ENCODE measurements at regions not wholly inside any gene's neighbourhood (a gene's known extent, or its start where the extent isn't known, plus 50 kb on each side); places are given as distances from the start of the nearest gene placed in this dataset.
"Not testable (repeated sequence)": the region's sequence is repeated elsewhere in the genome, so short reads cannot be mapped to it uniquely, and the experiment has no call there.

DNA sequence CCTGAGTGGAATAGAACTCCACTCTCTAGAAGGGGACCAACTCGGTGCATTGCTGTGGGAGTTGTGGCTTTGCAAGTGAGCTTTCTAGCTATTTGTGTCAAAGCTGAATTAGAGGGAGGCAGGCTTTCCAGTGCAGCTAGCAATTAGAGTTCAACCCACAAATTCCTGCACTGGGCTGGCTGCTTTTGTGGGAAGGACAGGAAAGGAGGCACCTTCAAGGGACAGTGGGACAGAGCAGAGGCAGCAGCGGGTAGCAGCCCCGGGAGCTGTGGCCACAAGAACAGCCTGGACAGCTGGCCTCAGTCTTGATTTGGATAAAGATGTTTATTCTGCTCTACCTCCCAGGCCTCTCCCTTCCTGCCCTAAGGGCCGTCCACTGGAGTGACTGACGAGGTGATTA is 83.7 kb upstream of the SLIT3 start:
- no peak for TF ChIP-seq POLR2A (IDR thresholded peaks at IDR 0.05; ENCODE audit: low read depth, low read length)
- FAIRE-seq: no peak
- no peak for DNase-seq (ENCODE audit: insufficient read length, low spot score)

- FAIRE-seq: peak; percentile 80
- no peak for DNase-seq (ENCODE audit: insufficient read length, low spot score)
- TF ChIP-seq POLR2A (IDR thresholded peaks at IDR 0.05; ENCODE audit: low read depth, low read length): no peak
Observed at GRCh38 chr5:169374761-169375160, 73.8 kb upstream of the SLIT3 start.

GRCh38 chr5:169374111-169374510 is 73.2 kb upstream of the SLIT3 start:
- no peak for FAIRE-seq
- DNase-seq (ENCODE audit: insufficient read length, low spot score): no peak
- TF ChIP-seq POLR2A (IDR thresholded peaks at IDR 0.05; ENCODE audit: low read depth, low read length): no peak

DNA sequence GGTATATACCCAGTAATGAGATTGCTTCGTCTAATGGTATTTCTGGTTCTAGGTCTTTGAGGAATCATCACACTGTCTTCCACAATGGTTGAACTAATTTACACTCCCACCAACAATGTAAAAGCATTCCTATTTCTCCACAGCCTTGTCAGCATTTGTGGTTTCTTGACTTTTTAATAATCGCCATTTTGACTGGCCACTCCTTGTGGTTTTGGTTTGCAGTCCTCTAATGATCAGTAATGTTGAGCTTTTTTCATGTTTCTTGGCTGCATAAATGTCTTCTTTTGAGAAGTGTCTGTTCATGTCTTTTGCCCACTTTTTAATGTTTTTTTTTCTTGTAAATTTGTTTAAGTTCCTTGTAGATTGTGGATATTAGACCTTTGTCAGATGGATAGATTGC is 70.9 kb upstream of the SLIT3 start:
- DNase-seq (ENCODE audit: insufficient read length, low spot score); FAIRE-seq: not testable (repeated sequence)

- no peak for TF ChIP-seq POLR2A (IDR thresholded peaks at IDR 0.05; ENCODE audit: low read depth, low read length)
- FAIRE-seq: no peak
Observed at GRCh38 chr5:169369130-169369529, 68.2 kb upstream of the SLIT3 start.

GRCh38 chr5:169367861-169368260 is 66.9 kb upstream of the SLIT3 start:
- no peak for TF ChIP-seq POLR2A (IDR thresholded peaks at IDR 0.05; ENCODE audit: low read depth, low read length)
- DNase-seq (ENCODE audit: insufficient read length, low spot score): no peak
- no peak for FAIRE-seq

More at GRCh38 chr5:169369130-169369529, 68.2 kb upstream of the SLIT3 start:
- no peak for DNase-seq (ENCODE audit: insufficient read length, low spot score)

GRCh38 chr5:169357291-169357690 is 56.4 kb upstream of the SLIT3 start:
- DNase-seq (ENCODE audit: insufficient read length, low spot score) (no peak), FAIRE-seq (no peak)
- no peak for TF ChIP-seq POLR2A (IDR thresholded peaks at IDR 0.05; ENCODE audit: low read depth, low read length)

DNA sequence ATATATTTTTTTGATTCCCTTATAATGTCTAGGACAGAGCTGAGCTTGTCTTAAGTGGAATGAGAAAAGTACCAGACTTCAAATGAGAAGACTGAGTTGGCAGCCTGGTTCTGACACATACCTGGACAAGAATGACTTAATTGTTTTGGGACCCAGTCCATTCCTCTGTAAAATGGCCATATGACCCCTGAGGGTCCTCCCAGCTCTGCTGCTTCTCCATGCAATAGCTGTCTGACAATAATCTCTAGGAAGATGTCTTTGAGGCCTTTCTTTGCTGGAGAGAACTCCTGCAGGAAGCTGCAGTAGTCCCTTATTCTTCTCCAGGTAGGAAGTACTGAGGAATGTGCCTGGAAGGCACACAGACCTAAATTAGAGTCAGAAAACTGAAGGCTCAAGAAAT is 55.9 kb upstream of the SLIT3 start:
- no peak for TF ChIP-seq POLR2A (IDR thresholded peaks at IDR 0.05; ENCODE audit: low read depth, low read length)
- no peak for FAIRE-seq
- no peak for DNase-seq (ENCODE audit: insufficient read length, low spot score)

DNA sequence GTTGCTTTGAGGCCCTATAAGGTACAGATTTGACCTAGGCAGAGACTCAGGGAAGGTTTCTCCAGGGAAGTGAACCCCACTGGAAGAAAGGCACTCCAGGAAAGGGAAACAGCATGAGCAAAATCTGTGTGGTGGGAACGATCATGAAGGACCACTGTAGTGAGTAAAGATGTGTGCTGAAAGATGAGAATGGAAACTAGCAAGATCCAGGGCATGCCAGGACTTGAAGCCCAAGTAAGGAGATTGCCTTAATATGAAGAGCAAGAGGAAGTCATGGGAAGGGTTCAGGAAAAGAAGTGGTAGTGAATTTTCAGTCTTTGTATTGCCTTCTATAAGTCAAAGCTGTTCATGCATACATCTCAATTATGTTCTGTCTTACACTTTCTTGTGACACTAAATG is 55.2 kb upstream of the SLIT3 start:
- DNase-seq (ENCODE audit: insufficient read length, low spot score) (no peak), FAIRE-seq (no peak)
- TF ChIP-seq POLR2A (IDR thresholded peaks at IDR 0.05; ENCODE audit: low read depth, low read length): no peak

DNA sequence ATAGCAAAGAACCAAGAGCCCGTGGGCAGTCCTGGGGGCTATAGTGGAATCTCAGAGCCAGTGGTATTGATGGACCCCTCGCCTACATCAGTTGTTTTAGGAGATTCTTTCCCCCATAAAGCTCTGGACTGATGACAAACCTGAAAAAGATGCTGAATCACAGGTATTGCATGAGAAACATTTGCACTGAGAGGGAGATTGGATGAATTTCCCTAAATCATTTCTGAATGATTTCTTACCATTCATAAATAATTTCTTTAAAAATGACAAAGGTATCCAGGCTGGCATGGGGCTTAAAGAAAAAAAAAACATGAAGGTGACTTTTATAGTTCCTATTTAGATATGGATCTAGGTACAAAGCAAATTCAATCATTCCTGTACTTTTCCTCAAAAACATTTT is 54.0 kb upstream of the SLIT3 start:
- DNase-seq (ENCODE audit: insufficient read length, low spot score): no peak
- peak; percentile 30 for FAIRE-seq
- TF ChIP-seq POLR2A (IDR thresholded peaks at IDR 0.05; ENCODE audit: low read depth, low read length): no peak

- FAIRE-seq (peak; percentile 15), DNase-seq (ENCODE audit: insufficient read length, low spot score) (no peak)
- TF ChIP-seq POLR2A (IDR thresholded peaks at IDR 0.05; ENCODE audit: low read depth, low read length): no peak
Observed at GRCh38 chr5:169354263-169354662, 53.3 kb upstream of the SLIT3 start.

DNA sequence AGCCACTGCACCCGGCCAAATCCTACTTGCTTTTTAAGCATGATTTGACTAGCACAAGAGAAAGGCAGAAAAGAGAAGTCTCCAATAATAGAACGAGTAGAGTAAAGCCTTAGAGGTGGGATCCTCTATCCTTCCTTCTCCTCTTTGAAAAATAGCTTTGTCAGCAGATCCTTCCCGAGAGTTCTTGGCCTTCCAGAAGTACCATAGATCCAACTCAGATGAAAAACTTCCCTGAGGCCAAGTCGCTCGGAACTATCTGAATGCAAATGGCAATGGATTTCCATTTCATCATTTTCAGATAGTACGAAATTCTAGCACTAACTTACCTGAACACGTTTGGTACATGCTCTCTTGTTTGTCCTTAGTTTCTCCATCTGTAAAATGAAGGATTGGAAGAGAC is 52.0 kb upstream of the SLIT3 start:
- TF ChIP-seq POLR2A (IDR thresholded peaks at IDR 0.05; ENCODE audit: low read depth, low read length): no peak
- DNase-seq (ENCODE audit: insufficient read length, low spot score) (no peak), FAIRE-seq (no peak)

DNA sequence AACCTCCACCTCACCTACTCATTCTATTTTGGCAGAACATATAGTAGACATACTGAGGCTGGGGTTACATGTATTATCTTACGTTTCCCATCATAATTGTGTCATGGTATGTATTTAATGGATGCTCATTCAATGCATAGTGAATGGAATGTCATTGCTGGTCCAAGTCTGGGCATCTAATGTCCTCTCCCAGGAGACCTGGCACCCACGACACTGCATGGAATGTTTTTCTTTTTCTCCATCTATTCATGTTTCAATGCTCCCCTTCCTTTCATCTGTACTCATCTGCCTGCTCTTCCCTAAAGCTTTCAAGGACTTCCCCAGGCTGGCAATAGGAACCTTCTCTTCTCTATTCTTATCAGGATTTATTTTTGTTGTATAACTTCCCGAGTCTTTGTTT is 50.8 kb upstream of the SLIT3 start:
- TF ChIP-seq POLR2A (IDR thresholded peaks at IDR 0.05; ENCODE audit: low read depth, low read length): no peak
- FAIRE-seq: no peak
- no peak for DNase-seq (ENCODE audit: insufficient read length, low spot score)

- peak; percentile 67 for DNase-seq (ENCODE audit: insufficient read length, low spot score)
- peak; percentile 76 for FAIRE-seq
- TF ChIP-seq POLR2A (IDR thresholded peaks at IDR 0.05; ENCODE audit: low read depth, low read length): no peak
Observed at GRCh38 chr5:169350759-169351240, 49.9 kb upstream of the SLIT3 start.
